SK-MEL-5 (cell line): ENCODE measurements at regions not wholly inside any gene's neighbourhood (a gene's known extent, or its start where the extent isn't known, plus 50 kb on each side); places are given as distances from the start of the nearest gene placed in this dataset.
"Not testable (repeated sequence)": the region's sequence is repeated elsewhere in the genome, so short reads cannot be mapped to it uniquely, and the experiment has no call there.

Source experiments
- DNase-seq: peaks from one replicate; pipeline ENCODE4 v3.0.0-alpha.2; 2016; ENCODE audit warnings: low read depth, low spot score
- in situ Hi-C: cut with HindIII; loops from 2 replicates; pipeline ENCODE4 v1.10.0; 2016; ENCODE audit warnings: low sequenced_read_pairs, high pct_unique_total_duplicates, low pct_unique_long_range_greater_than_20kb

GRCh38 chr5:107017616-107018015 lies 653.1 kb downstream of the EFNA5 start:
- DNase-seq = no peak
- in situ Hi-C loops = no loop called here

GRCh38 chr5:107012371-107012770 lies 658.4 kb downstream of the EFNA5 start:
- DNase-seq = no peak
- in situ Hi-C loops = no loop called here

GRCh38 chr5:107011605-107012004 lies 659.1 kb downstream of the EFNA5 start:
- in situ Hi-C loops = no loop called here
- DNase-seq = no peak

- in situ Hi-C loops = no loop called here
Observed at GRCh38 chr5:107010060-107010459, 660.7 kb downstream of the EFNA5 start.

GRCh38 chr5:107005653-107006052 lies 665.1 kb downstream of the EFNA5 start:
- DNase-seq = no peak
- in situ Hi-C loops = no loop called here

More at GRCh38 chr5:107010060-107010459, 660.7 kb downstream of the EFNA5 start:
- DNase-seq = no peak

- DNase-seq = no peak
- in situ Hi-C loops = no loop called here
Observed at GRCh38 chr5:107005161-107005560, 665.6 kb downstream of the EFNA5 start.

GRCh38 chr5:107002115-107002514 lies 668.6 kb downstream of the EFNA5 start:
- in situ Hi-C loops = no loop called here
- DNase-seq = no peak

- DNase-seq, in situ Hi-C loops: not testable (repeated sequence)
Observed at GRCh38 chr5:106999506-106999905, 671.2 kb downstream of the EFNA5 start.

GRCh38 chr5:106986006-106986405 lies 684.7 kb downstream of the EFNA5 start:
- no peak for DNase-seq
- in situ Hi-C loops = no loop called here

GRCh38 chr5:106985174-106985573 lies 685.6 kb downstream of the EFNA5 start:
- in situ Hi-C loops = no loop called here
- no peak for DNase-seq

- DNase-seq, in situ Hi-C loops: not testable (repeated sequence)
Observed at GRCh38 chr5:106979178-106979577, 691.6 kb downstream of the EFNA5 start.

GRCh38 chr5:106978582-106979165 lies 692.1 kb downstream of the EFNA5 start:
- in situ Hi-C loops, DNase-seq: not testable (repeated sequence)

GRCh38 chr5:106976363-106976762 lies 694.4 kb downstream of the EFNA5 start:
- DNase-seq = no peak
- in situ Hi-C loops = no loop called here

GRCh38 chr5:106974272-106974671 lies 696.5 kb downstream of the EFNA5 start:
- no peak for DNase-seq
- in situ Hi-C loops = no loop called here

- DNase-seq = no peak
- in situ Hi-C loops = no loop called here
Observed at GRCh38 chr5:106966686-106967315, 703.9 kb downstream of the EFNA5 start.

GRCh38 chr5:106964132-106964531 lies 706.6 kb downstream of the EFNA5 start:
- no peak for DNase-seq

GRCh38 chr5:106963630-106964029 lies 707.1 kb downstream of the EFNA5 start:
- no peak for DNase-seq
- in situ Hi-C loops = no loop called here

More at GRCh38 chr5:106964132-106964531, 706.6 kb downstream of the EFNA5 start:
- in situ Hi-C loops = no loop called here

- DNase-seq = no peak
- in situ Hi-C loops = no loop called here
Observed at GRCh38 chr5:106962464-106963230, 708.1 kb downstream of the EFNA5 start.

GRCh38 chr5:106959387-106959786 lies 711.4 kb downstream of the EFNA5 start:
- no peak for DNase-seq
- in situ Hi-C loops = no loop called here
